SK-N-SH (cell line): ENCODE measurements at regions not wholly inside any gene's neighbourhood (a gene's known extent, or its start where the extent isn't known, plus 50 kb on each side); places are given as distances from the start of the nearest gene placed in this dataset.

Source experiments
- CTCF ChIA-PET: fragments of 300-600, 350-600 bp; formaldehyde crosslinking; extraction: SDS; loops from one replicate; lab custom pipeline; 2021; lab: Yijun Ruan, JAX
- POLR2A ChIA-PET: fragments of 350-600 bp; sonication (Branson Sonifier 250); formaldehyde crosslinking; extraction: SDS; loops from one replicate; lab custom pipeline; 2020; ENCODE audit warnings: antibody characterized with exemption, inconsistent platforms; lab: Yijun Ruan, JAX
- DNase-seq: peaks from one replicate; pipeline ENCODE4 v3.0.0; 2012
- H2AFZ ChIP-seq: fragments of 200-600 bp; sonication (generic); 2 replicates; pipeline ENCODE4 v1.8.1; 2016; ENCODE audit warnings: antibody characterized with exemption, mild to moderate bottlenecking, low read depth
- H3F3A ChIP-seq: fragments of 200-600 bp; sonication (generic); replicated peaks from 2 replicates; pipeline ENCODE3; 2016; ENCODE audit warnings: antibody characterized with exemption, mild to moderate bottlenecking; ENCODE audit not compliant: insufficient read depth
- H3K27ac ChIP-seq, 2 experiments: fragments of 200-500 bp in 1 of 2; fragments of 200-600 bp in 1 of 2; sonication (Bioruptor generic) in 1 of 2; sonication (generic), shearing (Covaris generic) in 1 of 2; 2 replicates each; pipeline versions ENCODE4 v1.5.1 to v1.6.1; 2014 to 2016; ENCODE audit warnings: low read depth in 2 of 2, inconsistent platforms in 1 of 2, low read length in 1 of 2, mild to moderate bottlenecking in 1 of 2, mixed read lengths in 1 of 2
- H3K27me3 ChIP-seq: fragments of 200-600 bp; sonication (generic), shearing (Covaris generic); 2 replicates; pipeline ENCODE4 v1.6.1; 2016; ENCODE audit warnings: mixed run types; ENCODE audit not compliant: insufficient read depth
- H3K36me3 ChIP-seq, 2 experiments: fragments of 200-500 bp in 1 of 2; fragments of 200-600 bp in 1 of 2; sonication (Bioruptor generic) in 1 of 2; sonication (generic) in 1 of 2; replicated peaks in 1 of 2; 2 replicates each; pipeline versions ENCODE3 to v1.5.1; 2014 to 2016; ENCODE audit warnings: low read length in 1 of 2, mild to moderate bottlenecking in 1 of 2; ENCODE audit not compliant: insufficient read depth in 2 of 2, control insufficient read depth in 1 of 2
- H3K4me1 ChIP-seq, 2 experiments: fragments of 200-500 bp in 1 of 2; fragments of 200-600 bp in 1 of 2; sonication (Bioruptor generic) in 1 of 2; sonication (generic), shearing (Covaris generic) in 1 of 2; 2 replicates each; pipeline versions ENCODE4 v1.5.1 to v1.6.1; 2014 to 2016; ENCODE audit warnings: low read depth in 1 of 2, low read length in 1 of 2, mixed run types in 1 of 2; ENCODE audit not compliant: insufficient read depth in 2 of 2, control insufficient read depth in 1 of 2
- H3K4me2 ChIP-seq: fragments of 200-600 bp; sonication (generic), shearing (Covaris generic); 2 replicates; pipeline ENCODE4 v1.6.1; 2017; ENCODE audit warnings: mixed run types
- H3K4me3 ChIP-seq, 2 experiments: fragments of 200-500 bp in 1 of 2; fragments of 200-600 bp in 1 of 2; sonication (Bioruptor generic) in 1 of 2; sonication (generic), shearing (Covaris generic) in 1 of 2; 2 replicates each; pipeline versions ENCODE4 v1.5.1 to v1.8.1; 2014 to 2016; ENCODE audit warnings: low read depth in 2 of 2, inconsistent platforms in 1 of 2, low read length in 1 of 2, mild to moderate bottlenecking in 1 of 2, mixed read lengths in 1 of 2, moderate library complexity in 1 of 2
- H3K79me2 ChIP-seq: fragments of 200-600 bp; sonication (generic); 2 replicates; pipeline ENCODE4 v1.8.1; 2017; ENCODE audit warnings: mild to moderate bottlenecking; ENCODE audit not compliant: insufficient read depth
- H3K9ac ChIP-seq: fragments of 200-600 bp; sonication (generic); 2 replicates; pipeline ENCODE4 v1.6.1; 2017; ENCODE audit warnings: mixed run types
- H3K9me2 ChIP-seq: fragments of 200-600 bp; sonication (generic); 2 replicates; pipeline ENCODE4 v1.6.1; 2017; ENCODE audit warnings: mixed run types
- H3K9me3 ChIP-seq: fragments of 200-600 bp; sonication (generic); 2 replicates; pipeline ENCODE4 v1.6.1; 2017; ENCODE audit warnings: mixed run types, mild to moderate bottlenecking, moderate library complexity
- H4K20me1 ChIP-seq: fragments of 200-600 bp; sonication (generic); 2 replicates; pipeline ENCODE4 v1.6.1; 2017; ENCODE audit warnings: mild to moderate bottlenecking, mixed run types; ENCODE audit not compliant: insufficient read depth
- EZH2phosphoT487 ChIP-seq: fragments of 200-600 bp; sonication (generic); IDR thresholded peaks from 2 replicates; pipeline ENCODE4 v1.6.1; 2017; ENCODE audit warnings: low read depth, mixed run types, mild to moderate bottlenecking, antibody characterized with exemption, moderate library complexity, borderline replicate concordance
- FOSL2 ChIP-seq: IDR thresholded peaks from 2 replicates; pipeline ENCODE4 v1.4.0; 2012; ENCODE audit warnings: low read depth, mild to moderate bottlenecking, moderate library complexity, borderline replicate concordance
- FOXM1 ChIP-seq: IDR thresholded peaks from 2 replicates; pipeline ENCODE4 v1.4.0; 2012; ENCODE audit warnings: low read depth, mild to moderate bottlenecking
- JUND ChIP-seq: IDR thresholded peaks from 2 replicates; pipeline ENCODE4 v1.4.0; 2012
- MAX ChIP-seq: IDR thresholded peaks from 2 replicates; pipeline ENCODE4 v1.4.0; 2012; ENCODE audit warnings: low read depth
- NFIC ChIP-seq: IDR thresholded peaks from 2 replicates; pipeline ENCODE4 v1.4.0; 2012; ENCODE audit warnings: borderline replicate concordance
- PBX3 ChIP-seq: IDR thresholded peaks from 2 replicates; pipeline ENCODE4; 2012
- REST ChIP-seq: IDR thresholded peaks from 2 replicates; pipeline ENCODE4 v1.6.1; 2012; ENCODE audit warnings: mild to moderate bottlenecking, low read depth, low read length, moderate library complexity
- RXRA ChIP-seq: IDR thresholded peaks from 2 replicates; pipeline ENCODE4 v1.4.0; 2012; ENCODE audit warnings: low read depth, mild to moderate bottlenecking, borderline replicate concordance
- SIN3A ChIP-seq: IDR thresholded peaks from 2 replicates; pipeline ENCODE4 v1.6.1; 2012; ENCODE audit warnings: low read depth, mild to moderate bottlenecking, low read length, moderate library complexity, borderline replicate concordance
- TAF1 ChIP-seq: IDR thresholded peaks from 2 replicates; pipeline ENCODE4 v1.6.1; 2012; ENCODE audit warnings: low read depth, mild to moderate bottlenecking, low read length, moderate library complexity, borderline replicate concordance
- TCF12 ChIP-seq: IDR thresholded peaks from 2 replicates; pipeline ENCODE4 v1.4.0; 2012
- USF2 ChIP-seq: fragments of 150-350 bp; IDR thresholded peaks from 2 replicates; pipeline ENCODE4 v1.6.1; 2017; ENCODE audit warnings: antibody characterized with exemption, low read length, low read depth, borderline replicate concordance
- ZBTB33 ChIP-seq: IDR thresholded peaks from 2 replicates; pipeline ENCODE4 v1.4.0; 2012; ENCODE audit warnings: low read depth, borderline replicate concordance
- WGBS: methylation state at CpG from one replicate; pipeline ENCODE4 v1.1.6; 2017; ENCODE audit warnings: low lambda C conversion rate; 5-methylcytosine and 5-hydroxymethylcytosine counted together

- WGBS = 10% methylated on average over 7 of the region's 13 CpGs
- no peak overlapping the region for H3K27ac ChIP-seq
- peak overlapping the region in 1 of 2 experiments; percentile 29; a peak in 1 of 4 replicates for H3K4me3 ChIP-seq
- H3K27me3 ChIP-seq = peaks cover 92% of the 10 kb centered on the region
- no peak overlapping the region for H3K9ac ChIP-seq
- no peaks in the 10 kb centered on the region for H3F3A ChIP-seq
- no peaks in the 10 kb centered on the region for H4K20me1 ChIP-seq
- H3K4me2 ChIP-seq = peak overlapping the region; percentile 26; the same call in 1 of the 2 replicates
- no peaks in the 10 kb centered on the region for H3K9me3 ChIP-seq
- no peak for TF ChIP-seq SIN3A
- peak; percentile 54; the same call in 1 of the 2 replicates for TF ChIP-seq MAX
- TF ChIP-seq ZBTB33 = no peak
- DNase-seq = no peak
- CTCF ChIA-PET = no interaction called here
- no peaks in the 10 kb centered on the region for H3K79me2 ChIP-seq
- no peaks in the 10 kb centered on the region for H3K4me1 ChIP-seq
- H3K36me3 ChIP-seq = no peaks in the 10 kb centered on the region
- 0 out of 2 replicates have a peak overlapping the region, but pooled peaks have one; percentile 16 for H2AFZ ChIP-seq
- H3K9me2 ChIP-seq = no peaks in the 10 kb centered on the region
- POLR2A ChIA-PET = no interaction called here
These were observed 212.9 kb upstream of the FOXF1 start for GRCh38 chr16:86297391-86297790.

- Histone ChIP-seq H3K9me2 (no peaks in the 10 kb centered on the region), H3K9me3 (no peaks in the 10 kb centered on the region), H3K9ac (no peak overlapping the region), H2AFZ (0 out of 2 replicates have a peak overlapping the region, but pooled peaks have one; percentile 16), H4K20me1 (no peaks in the 10 kb centered on the region), H3K27ac (no peak overlapping the region), H3F3A (no peaks in the 10 kb centered on the region), H3K36me3 (no peaks in the 10 kb centered on the region), H3K4me3 (peak overlapping the region in 1 of 2 experiments; percentile 29; a peak in 1 of 4 replicates), H3K4me2 (peak overlapping the region; percentile 26; the same call in 1 of the 2 replicates), H3K27me3 (peaks cover 90% of the 10 kb centered on the region), H3K4me1 (no peaks in the 10 kb centered on the region), H3K79me2 (no peaks in the 10 kb centered on the region)
- WGBS = 9% methylated on average over 23 of the region's 31 CpGs
- TF ChIP-seq TAF1 (no peak), EZH2phosphoT487 (no peak), TCF12 (no peak), REST (no peak), RXRA (no peak), USF2 (no peak), FOSL2 (no peak), JUND (no peak), FOXM1 (no peak), NFIC (no peak), PBX3 (no peak)
- CTCF ChIA-PET = no interaction called here
- DNase-seq = no peak
- POLR2A ChIA-PET = no interaction called here
These were observed 212.2 kb upstream of the FOXF1 start for GRCh38 chr16:86297866-86298757.
